ENCODE measurements at regions not wholly inside any gene's neighbourhood (a gene's known extent, or its start where the extent isn't known, plus 50 kb on each side); places are given as distances from the start of the nearest gene placed in this dataset.
"Not testable (repeated sequence)": the region's sequence is repeated elsewhere in the genome, so short reads cannot be mapped to it uniquely, and the experiment has no call there.

DNA sequence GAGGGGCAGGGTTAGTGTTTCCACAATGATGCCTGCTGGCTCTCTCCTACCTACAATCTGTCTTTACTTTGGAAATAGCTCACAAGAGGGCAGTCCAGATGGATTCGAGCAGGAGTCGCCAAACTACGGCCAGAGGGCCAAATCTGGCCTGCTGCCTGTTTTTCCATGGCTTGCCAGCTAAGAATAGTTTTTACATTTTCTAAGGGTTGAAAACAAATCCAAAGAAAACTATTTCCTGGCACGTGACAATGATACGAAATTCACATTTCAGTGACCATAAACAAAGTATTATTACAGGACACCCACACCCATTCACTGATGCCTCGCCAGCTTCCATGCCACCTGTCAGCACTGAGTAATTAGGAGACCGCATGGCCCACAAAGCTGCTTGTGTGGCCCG lies 162.9 kb upstream of the WWC1 start:
- no peak for DNase-seq
- peaks cover 1% of the 10 kb centered on the region for H3K9me3 Mint-ChIP-seq

DNA sequence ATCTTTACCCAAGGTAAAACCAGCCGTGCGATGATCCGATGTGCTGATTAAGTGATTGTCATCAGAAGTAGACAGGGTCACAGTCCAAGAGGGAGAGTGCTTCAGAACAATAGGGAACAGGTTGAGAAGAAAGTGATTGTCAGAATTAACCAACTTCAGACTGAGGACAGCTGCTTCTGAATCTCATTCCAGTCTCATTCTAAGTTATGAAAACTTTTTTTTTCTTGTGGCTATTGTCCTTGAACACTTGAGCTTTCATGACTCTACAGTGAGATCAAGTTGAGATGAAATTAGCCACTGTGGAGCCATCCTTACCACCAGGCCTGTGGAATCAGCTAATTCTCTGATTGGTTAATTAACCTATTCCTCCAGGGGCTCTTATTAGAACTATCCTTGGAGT lies 159.9 kb upstream of the WWC1 start:
- Mint-ChIP-seq H3K4me1 (peaks cover 4% of the 10 kb centered on the region), H3K9me3 (peaks cover 1% of the 10 kb centered on the region), H3K4me3 (no peak overlapping the region), H3K27me3 (peaks cover 20% of the 10 kb centered on the region), H3K27ac (no peak overlapping the region), H3K36me3 (no peaks in the 10 kb centered on the region)
- no peak for DNase-seq

More for the DNA sequence above, 162.9 kb upstream of the WWC1 start:
- Mint-ChIP-seq H3K36me3 (no peaks in the 10 kb centered on the region), H3K27me3 (peaks cover 14% of the 10 kb centered on the region), H3K4me3 (no peak overlapping the region), H3K4me1 (peaks cover 14% of the 10 kb centered on the region), H3K27ac (no peak overlapping the region)

DNA sequence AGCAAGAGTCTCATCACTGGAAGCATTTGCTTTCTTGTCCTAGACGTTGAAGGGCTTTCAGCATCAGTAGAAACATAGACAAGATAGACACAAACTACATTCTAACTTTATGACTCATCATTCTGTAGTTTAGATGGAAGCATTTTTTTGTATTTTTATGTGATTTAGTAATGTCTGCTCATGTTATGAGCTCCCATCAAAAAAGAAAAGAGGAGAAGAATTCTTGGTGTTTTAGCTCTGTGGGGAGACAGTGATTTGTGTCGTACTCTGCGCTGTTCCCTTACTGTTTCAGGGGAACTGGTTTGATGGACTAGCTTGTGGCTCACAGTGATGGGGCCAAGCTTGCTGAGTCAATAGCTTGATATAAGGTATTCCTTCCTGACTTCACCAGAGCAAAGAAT lies 159.2 kb upstream of the WWC1 start:
- Mint-ChIP-seq H3K27me3 (peaks cover 20% of the 10 kb centered on the region), H3K36me3 (no peaks in the 10 kb centered on the region), H3K4me1 (peaks cover 8% of the 10 kb centered on the region), H3K27ac (no peak overlapping the region), H3K9me3 (peaks cover 1% of the 10 kb centered on the region), H3K4me3 (no peak overlapping the region)
- no peak for DNase-seq

DNA sequence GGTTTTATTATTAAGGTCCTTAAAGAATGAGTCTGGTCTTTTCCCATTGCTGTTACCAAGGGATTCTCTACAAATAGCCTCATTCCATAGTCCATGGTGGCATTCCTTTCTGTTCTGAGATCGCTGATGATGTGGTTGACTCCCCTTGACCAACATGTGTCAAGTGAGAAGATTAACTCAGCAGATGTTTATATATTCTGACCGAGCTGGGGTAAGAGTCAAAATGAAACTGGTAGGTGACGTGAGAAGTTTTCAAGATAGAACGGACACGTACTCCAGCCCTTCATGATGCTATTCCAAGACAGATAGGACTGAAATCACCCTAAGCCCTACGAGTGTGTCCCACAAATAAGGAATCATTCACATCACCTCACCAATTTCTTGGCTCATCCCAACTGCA lies 155.5 kb upstream of the WWC1 start:
- Mint-ChIP-seq H3K9me3 (no peaks in the 10 kb centered on the region), H3K27me3 (peaks cover 10% of the 10 kb centered on the region), H3K4me1 (peaks cover 8% of the 10 kb centered on the region), H3K36me3 (no peaks in the 10 kb centered on the region), H3K4me3 (no peak overlapping the region), H3K27ac (no peak overlapping the region)
- DNase-seq = no peak

DNA sequence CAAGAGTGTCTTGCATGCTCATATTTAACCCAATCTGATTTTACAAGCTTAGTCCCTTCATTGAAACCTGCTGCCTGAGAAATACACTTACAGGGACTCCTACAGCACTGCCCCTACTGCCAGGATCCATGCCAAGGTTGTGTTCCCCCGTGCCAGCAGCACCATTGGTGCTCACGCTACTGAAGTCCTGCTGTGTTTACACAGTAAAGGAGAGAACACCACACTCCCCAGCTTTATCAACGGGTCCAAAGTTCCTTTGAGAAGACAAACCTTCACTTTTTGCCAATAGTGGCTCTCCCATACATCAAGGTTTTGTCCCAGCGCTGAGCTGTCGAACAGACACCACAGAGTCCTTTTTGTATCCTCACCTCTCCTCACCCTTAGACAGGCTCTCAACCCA lies 155.1 kb upstream of the WWC1 start:
- no peak for DNase-seq
- Mint-ChIP-seq H3K27ac (no peak overlapping the region), H3K4me1 (peaks cover 8% of the 10 kb centered on the region), H3K27me3 (peaks cover 10% of the 10 kb centered on the region), H3K9me3 (no peaks in the 10 kb centered on the region), H3K36me3 (no peaks in the 10 kb centered on the region), H3K4me3 (no peak overlapping the region)

DNA sequence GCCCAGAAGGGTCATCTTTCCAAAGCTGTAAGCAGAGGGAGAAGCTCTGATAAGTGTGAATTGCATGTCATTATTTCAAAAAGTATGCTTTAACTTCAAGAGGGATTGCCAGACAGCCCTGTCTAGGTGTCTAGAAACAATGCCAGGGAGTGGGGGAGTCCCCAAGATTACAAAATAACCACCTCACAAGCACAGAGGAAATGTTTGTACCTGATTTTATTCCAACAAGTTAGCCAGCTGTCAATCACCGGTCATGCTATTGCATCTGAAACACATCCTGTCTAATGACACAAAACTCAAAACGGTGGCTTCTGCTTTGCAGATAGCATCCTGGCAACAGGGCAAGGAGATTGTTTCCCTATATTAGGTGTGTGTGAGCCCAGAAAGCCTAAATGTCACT lies 154.2 kb upstream of the WWC1 start:
- no peak for DNase-seq
- H3K9me3 Mint-ChIP-seq = no peaks in the 10 kb centered on the region
- no peak overlapping the region for H3K27ac Mint-ChIP-seq
- no peaks in the 10 kb centered on the region for H3K36me3 Mint-ChIP-seq
- H3K27me3 Mint-ChIP-seq = peaks cover 10% of the 10 kb centered on the region
- no peak overlapping the region for H3K4me3 Mint-ChIP-seq
- H3K4me1 Mint-ChIP-seq = peaks cover 8% of the 10 kb centered on the region

DNA sequence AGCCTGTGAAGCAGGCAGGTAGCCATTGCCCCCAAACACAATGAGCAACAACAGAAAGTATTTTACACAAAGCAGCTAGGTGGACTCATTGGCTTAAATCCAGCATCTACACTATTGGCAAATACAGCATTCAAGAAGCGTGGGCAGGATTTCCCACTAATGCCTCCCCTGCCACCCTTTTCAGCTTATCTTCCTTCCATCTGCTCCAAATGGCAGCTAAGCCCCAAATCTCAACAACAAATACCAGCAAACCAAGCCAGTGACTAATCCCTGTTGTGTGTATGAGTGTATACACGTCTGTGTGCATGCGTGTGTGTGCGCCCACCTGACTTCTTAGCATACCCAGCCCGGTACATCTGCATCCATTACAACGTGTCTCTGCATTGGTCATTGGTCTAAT lies 151.2 kb upstream of the WWC1 start:
- H3K27me3 Mint-ChIP-seq = peaks cover 4% of the 10 kb centered on the region
- DNase-seq = no peak
- H3K27ac Mint-ChIP-seq = no peak overlapping the region
- H3K9me3 Mint-ChIP-seq = no peaks in the 10 kb centered on the region
- peaks cover 8% of the 10 kb centered on the region for H3K4me1 Mint-ChIP-seq
- H3K4me3 Mint-ChIP-seq = no peak overlapping the region
- no peaks in the 10 kb centered on the region for H3K36me3 Mint-ChIP-seq

DNA sequence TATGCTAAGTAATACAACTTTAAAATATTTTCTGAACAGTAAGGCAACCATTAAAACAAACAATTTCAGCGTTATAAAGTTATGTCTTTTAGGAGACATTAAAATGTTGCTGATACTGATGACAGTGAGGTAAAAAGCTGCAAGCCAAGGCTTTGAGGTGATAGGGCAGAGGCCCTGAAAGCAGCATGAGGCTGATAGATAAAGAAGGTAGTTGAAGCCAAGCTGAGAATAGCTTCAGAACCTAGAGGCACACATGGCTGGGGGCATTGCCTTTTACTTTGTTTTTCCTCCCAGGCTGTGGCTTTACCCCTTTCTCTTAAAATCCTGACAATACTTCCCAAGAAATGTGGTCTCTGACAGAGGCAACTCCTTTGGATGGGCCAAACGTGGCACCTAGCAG lies 149.0 kb upstream of the WWC1 start:
- H3K9me3 Mint-ChIP-seq = no peaks in the 10 kb centered on the region
- H3K4me1 Mint-ChIP-seq = no peaks in the 10 kb centered on the region
- H3K27me3 Mint-ChIP-seq = peaks cover 4% of the 10 kb centered on the region
- no peak for DNase-seq
- no peak overlapping the region for H3K27ac Mint-ChIP-seq
- no peak overlapping the region for H3K4me3 Mint-ChIP-seq
- H3K36me3 Mint-ChIP-seq = no peaks in the 10 kb centered on the region

DNA sequence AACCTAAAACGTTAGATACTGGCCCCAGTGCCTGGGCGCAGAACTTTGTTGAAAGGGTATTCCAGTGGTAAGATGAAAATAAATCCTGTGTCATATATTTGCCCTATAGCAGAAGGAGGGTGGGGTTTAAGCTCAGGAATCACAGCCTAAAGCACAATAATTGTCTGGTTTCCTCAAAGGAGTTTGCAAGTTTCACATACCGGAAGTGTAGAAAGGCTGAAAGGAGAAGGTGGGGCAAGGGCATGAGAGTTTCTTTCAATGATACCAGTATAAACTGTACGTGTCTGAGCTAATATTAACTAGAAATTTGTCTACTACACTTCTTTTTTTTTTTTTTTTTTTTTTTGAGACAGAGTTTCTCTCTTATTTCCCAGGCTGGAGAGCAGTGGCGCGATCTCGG lies 147.9 kb upstream of the WWC1 start:
- not testable (repeated sequence) for H3K27me3 Mint-ChIP-seq, H3K36me3 Mint-ChIP-seq, DNase-seq, H3K4me1 Mint-ChIP-seq, H3K9me3 Mint-ChIP-seq, H3K4me3 Mint-ChIP-seq, H3K27ac Mint-ChIP-seq

DNA sequence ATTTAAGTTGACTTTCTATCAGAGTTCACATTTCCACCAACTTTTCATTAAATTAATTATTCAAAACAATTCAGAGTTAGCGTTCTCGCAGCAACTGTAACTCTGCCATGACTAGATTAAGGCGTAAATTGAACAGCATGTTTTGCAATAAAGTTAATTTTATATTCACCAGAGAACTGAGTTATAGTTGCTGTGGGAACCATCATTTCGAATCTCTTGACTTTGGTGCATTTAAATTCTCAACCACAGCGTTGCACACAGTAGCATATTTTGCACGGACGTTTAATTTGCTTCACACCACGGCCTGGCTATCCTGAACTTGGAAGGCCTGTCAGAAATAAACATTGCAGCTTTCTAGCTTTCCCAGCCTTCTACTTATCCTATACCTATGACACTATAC lies 144.3 kb upstream of the WWC1 start:
- peaks cover 5% of the 10 kb centered on the region for H3K27me3 Mint-ChIP-seq
- no peaks in the 10 kb centered on the region for H3K9me3 Mint-ChIP-seq
- H3K4me3 Mint-ChIP-seq = no peak overlapping the region
- H3K27ac Mint-ChIP-seq = no peak overlapping the region
- H3K36me3 Mint-ChIP-seq = no peaks in the 10 kb centered on the region
- no peak for DNase-seq
- no peaks in the 10 kb centered on the region for H3K4me1 Mint-ChIP-seq

DNA sequence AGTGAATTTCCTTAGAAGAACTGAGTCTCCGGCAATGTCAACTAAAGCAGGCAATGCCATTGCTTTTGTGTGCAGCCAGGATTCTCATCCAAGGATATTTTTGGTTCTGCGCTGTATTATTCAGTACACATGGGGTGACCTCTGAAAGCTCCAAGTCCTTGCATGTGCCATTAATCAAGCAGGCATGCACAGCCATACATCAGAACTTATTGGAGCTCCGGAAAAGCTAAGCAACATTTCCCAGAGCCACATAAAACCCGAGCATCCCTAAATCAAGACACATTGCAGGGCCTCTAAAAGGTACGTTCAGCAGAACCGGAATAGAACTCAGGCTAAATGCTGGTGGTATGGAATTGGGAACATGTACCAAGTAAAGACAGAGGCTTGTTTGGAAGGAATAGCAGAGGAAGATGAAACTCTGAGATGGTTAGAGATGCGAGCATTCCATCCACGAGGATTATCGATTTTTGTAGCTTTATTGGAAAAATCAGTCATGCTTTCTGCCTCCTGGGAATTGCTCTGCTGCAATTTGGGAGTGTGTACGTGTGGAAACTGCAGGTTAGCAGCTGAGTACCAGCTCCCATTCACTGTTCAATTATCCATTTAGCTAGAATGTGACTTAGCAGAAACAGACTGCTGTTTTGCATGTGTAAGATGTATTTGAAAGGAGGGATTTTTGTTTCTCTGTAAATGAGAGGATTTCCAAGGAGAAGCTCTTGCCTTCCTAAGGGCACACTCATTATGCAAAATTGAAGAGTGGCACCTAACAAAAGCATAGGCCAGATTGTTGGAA lies 143.7 kb upstream of the WWC1 start:
- Mint-ChIP-seq H3K27ac (no peak overlapping the region), H3K4me3 (no peak overlapping the region), H3K9me3 (no peaks in the 10 kb centered on the region), H3K27me3 (peaks cover 5% of the 10 kb centered on the region), H3K4me1 (no peaks in the 10 kb centered on the region), H3K36me3 (no peaks in the 10 kb centered on the region)
- no peak for DNase-seq

DNA sequence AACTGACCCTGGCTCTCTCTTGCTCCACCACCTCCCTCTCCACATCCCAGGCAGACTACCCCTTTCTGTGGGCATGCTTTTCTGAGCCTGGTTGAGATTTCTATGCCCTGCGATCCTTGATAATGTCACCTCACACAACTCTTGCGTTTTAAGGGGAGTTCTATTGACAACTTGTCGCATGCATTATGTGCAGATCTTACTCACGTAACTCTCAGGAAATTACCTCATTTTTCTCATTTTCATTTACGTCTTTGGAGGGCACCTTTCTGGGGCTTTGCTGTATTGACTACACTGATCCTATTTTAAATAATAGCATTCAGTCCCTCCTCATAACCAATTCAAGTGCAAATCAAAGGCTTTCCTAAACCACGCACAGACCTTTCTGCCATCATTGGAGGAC lies 140.4 kb upstream of the WWC1 start:
- Mint-ChIP-seq H3K4me1 (no peaks in the 10 kb centered on the region), H3K4me3 (no peak overlapping the region), H3K36me3 (no peaks in the 10 kb centered on the region), H3K27ac (no peak overlapping the region), H3K9me3 (no peaks in the 10 kb centered on the region), H3K27me3 (peaks cover 5% of the 10 kb centered on the region)
- no peak for DNase-seq

DNA sequence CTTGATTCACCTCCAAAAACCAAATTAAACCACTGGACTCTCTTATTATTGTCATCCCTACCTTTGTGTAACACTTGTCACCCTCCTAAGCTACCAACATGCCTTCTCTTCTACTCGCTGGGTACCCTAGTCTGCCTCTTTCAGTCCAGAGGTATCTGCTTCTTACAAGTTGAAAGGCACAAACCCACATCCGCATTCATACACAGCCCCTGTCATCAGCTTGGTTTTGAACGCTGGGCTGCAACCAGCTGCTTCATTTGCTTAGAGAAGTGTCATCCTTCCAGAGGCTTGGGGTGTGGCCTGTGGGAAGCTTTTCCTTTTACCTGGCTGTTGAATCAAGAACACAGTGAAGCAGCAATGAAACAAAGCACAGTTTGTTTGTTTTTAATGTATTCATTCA lies 138.8 kb upstream of the WWC1 start:
- Mint-ChIP-seq H3K27ac (no peak overlapping the region), H3K27me3 (peaks cover 9% of the 10 kb centered on the region), H3K4me1 (no peaks in the 10 kb centered on the region), H3K9me3 (no peaks in the 10 kb centered on the region), H3K36me3 (no peaks in the 10 kb centered on the region), H3K4me3 (no peak overlapping the region)
- DNase-seq = no peak

DNA sequence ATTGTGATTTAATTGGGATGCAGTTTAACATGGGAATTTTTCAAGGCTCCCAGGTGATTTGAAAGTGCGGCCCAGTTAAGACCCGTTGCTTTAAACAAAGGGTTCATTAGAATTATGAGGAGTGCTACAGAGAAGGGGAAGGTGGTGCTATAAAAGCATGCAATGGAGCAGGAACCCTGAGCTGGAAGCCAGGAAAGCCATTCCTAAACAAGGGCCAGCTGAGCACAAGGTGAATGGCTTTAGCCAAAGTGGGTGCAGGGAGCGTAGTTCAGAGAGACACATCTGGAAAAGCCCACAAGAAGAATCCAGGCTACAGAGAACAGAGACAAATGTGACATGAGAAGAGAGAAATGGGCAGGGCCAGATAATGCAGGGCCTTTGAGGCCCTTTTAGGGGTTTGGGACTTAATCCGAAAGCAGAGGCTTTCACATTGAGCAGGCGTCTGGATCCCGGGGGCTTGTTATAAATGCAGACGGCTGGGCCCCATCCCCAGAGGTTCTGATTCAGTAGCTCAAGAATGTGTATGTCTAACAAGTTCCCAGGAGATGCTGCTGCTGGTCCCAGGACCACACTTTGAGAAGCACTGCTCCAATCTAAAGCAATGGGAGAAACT lies 138.1 kb upstream of the WWC1 start:
- Mint-ChIP-seq H3K9me3 (no peaks in the 10 kb centered on the region), H3K36me3 (no peaks in the 10 kb centered on the region), H3K27me3 (peaks cover 9% of the 10 kb centered on the region), H3K4me1 (no peaks in the 10 kb centered on the region), H3K4me3 (no peak overlapping the region), H3K27ac (no peak overlapping the region)
- DNase-seq = no peak

DNA sequence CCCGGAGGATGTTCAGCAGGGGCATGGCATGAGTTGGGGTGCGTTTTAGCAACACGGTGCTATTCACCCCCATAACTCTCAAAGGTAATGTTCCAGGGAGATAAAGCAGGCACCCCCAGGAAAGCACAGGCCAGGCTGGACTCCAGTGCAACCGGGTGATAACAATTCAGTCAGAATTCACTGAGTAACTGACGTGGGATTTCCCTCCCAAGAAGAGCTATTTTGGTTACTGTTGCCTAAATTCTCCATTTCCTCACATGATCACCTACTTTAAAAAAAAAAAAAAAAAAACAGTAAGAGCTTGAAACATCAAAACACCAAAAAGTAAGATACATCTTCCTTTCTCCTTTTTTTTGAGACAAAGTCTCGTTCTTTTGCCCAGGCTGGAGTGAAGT lies 137.6 kb upstream of the WWC1 start:
- no peaks in the 10 kb centered on the region for H3K36me3 Mint-ChIP-seq
- peaks cover 9% of the 10 kb centered on the region for H3K27me3 Mint-ChIP-seq
- DNase-seq = no peak
- no peak overlapping the region for H3K27ac Mint-ChIP-seq
- H3K4me1 Mint-ChIP-seq = no peaks in the 10 kb centered on the region
- H3K9me3 Mint-ChIP-seq = no peaks in the 10 kb centered on the region
- H3K4me3 Mint-ChIP-seq = no peak overlapping the region

DNA sequence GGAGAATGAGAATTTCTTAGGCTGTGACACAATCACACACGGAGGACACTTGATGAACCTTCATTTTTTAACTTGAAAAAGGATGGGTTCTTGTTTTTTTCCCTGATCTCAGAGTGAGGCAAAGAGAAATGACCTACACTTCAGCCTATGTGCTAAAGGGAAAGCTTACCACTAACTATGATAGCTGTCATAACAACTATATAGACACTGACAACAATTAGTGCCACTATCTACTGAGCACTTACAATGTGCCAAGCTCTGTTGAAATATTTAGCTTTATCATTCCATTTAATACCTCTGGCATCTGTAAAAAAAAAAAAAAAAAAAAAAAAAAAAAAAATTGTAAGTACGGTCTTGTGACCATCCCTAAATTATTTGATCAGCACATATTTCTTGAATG lies 135.9 kb upstream of the WWC1 start:
- H3K27ac Mint-ChIP-seq = no peak overlapping the region
- H3K27me3 Mint-ChIP-seq = peaks cover 8% of the 10 kb centered on the region
- H3K36me3 Mint-ChIP-seq = no peaks in the 10 kb centered on the region
- H3K4me1 Mint-ChIP-seq = no peaks in the 10 kb centered on the region
- H3K4me3 Mint-ChIP-seq = no peak overlapping the region
- DNase-seq = no peak
- no peaks in the 10 kb centered on the region for H3K9me3 Mint-ChIP-seq

Measured in activated naive CD8-positive, alpha-beta T cell treated with anti-CD3 and anti-CD28 coated beads for 36 hours (primary cell).